Caki2 (cell line): ENCODE measurements at regions not wholly inside any gene's neighbourhood (a gene's known extent, or its start where the extent isn't known, plus 50 kb on each side); places are given as distances from the start of the nearest gene placed in this dataset.
"Not testable (repeated sequence)": the region's sequence is repeated elsewhere in the genome, so short reads cannot be mapped to it uniquely, and the experiment has no call there.

Experiments
- DNase-seq: peaks from one replicate; pipeline ENCODE4 v3.0.0-alpha.2; 2015; ENCODE audit warnings: low read depth
- in situ Hi-C: cut with HindIII; loops from 2 replicates; pipeline ENCODE4 v1.10.0; 2016; ENCODE audit warnings: low sequenced_read_pairs, low pct_unique_long_range_greater_than_20kb, mixed read lengths

GRCh38 chr22:25346859-25347751, 127.7 kb downstream of the CRYBB2 start:
- in situ Hi-C loops: no loop called here
- no peak for DNase-seq

- no peak for DNase-seq
- in situ Hi-C loops: no loop called here
These were observed 128.3 kb downstream of the CRYBB2 start for GRCh38 chr22:25347752-25348102.

- in situ Hi-C loops: no loop called here
- DNase-seq: no peak
These were observed 129.0 kb downstream of the CRYBB2 start for GRCh38 chr22:25348391-25348790.

DNA sequence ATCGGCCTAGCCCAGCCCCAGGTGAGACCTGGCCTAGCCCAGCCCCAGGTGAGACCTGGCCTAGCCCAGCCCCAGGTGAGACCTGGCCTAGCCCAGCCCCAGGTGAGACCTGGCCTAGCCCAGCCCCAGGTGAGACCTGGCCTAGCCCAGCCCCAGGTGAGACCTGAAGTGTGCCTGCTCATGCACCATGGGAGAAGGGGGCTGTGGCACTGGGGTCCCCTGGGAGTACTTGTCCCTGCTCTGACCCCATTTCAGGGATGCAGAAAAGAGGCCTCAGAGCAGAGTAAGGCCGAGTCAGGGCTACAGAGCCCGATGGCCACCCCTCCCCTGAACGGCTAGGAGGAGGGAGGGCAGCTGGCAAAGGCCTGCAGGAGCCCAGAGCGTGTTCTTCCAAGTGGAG, 129.6 kb downstream of the CRYBB2 start:
- DNase-seq, in situ Hi-C loops: not testable (repeated sequence)

DNA sequence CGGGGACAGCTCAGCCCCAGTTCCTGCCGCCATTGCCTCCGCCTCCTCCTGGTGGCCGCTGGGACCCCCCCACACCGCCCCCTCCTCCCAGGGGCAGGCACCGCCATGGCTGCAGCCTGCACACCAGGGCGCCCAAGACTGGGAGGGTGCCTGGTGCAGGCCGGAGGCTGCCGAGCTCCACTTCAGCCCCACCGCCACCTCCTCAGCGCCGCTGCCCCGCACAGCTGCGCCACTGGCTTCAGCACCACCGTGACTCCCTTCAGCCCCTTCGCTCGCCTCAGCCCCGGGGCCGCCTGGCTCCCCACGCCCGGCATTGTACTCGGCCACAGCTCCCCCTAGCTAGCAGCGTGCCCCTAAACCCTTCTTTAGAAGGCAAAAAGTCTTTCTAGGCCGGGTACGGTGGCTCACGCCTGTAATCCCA, 131.1 kb downstream of the CRYBB2 start:
- in situ Hi-C loops: no loop called here

GRCh38 chr22:25351631-25352293, 132.3 kb downstream of the CRYBB2 start:
- in situ Hi-C loops: no loop called here
- DNase-seq: no peak

More for the DNA sequence above, 131.1 kb downstream of the CRYBB2 start:
- DNase-seq: no peak

DNA sequence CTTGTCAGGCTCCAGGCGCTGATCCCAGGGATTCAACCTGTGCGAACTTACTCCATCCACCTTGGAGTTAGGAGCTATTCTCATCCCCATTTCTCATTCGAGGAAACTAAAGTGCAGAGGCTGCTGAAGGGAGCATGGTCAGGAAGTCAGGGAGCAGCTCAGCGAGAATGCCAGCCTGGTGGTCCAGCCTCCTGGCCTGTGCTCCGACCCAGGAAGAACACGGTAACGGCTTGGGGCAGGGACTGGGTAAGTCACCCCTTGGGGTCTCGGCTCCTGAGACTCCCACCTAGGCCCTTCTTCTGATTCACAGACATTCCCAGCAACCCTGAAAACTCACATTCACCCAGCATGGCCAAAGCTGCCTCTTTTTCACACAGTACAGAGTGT, 132.8 kb downstream of the CRYBB2 start:
- in situ Hi-C loops: no loop called here
- no peak for DNase-seq

DNA sequence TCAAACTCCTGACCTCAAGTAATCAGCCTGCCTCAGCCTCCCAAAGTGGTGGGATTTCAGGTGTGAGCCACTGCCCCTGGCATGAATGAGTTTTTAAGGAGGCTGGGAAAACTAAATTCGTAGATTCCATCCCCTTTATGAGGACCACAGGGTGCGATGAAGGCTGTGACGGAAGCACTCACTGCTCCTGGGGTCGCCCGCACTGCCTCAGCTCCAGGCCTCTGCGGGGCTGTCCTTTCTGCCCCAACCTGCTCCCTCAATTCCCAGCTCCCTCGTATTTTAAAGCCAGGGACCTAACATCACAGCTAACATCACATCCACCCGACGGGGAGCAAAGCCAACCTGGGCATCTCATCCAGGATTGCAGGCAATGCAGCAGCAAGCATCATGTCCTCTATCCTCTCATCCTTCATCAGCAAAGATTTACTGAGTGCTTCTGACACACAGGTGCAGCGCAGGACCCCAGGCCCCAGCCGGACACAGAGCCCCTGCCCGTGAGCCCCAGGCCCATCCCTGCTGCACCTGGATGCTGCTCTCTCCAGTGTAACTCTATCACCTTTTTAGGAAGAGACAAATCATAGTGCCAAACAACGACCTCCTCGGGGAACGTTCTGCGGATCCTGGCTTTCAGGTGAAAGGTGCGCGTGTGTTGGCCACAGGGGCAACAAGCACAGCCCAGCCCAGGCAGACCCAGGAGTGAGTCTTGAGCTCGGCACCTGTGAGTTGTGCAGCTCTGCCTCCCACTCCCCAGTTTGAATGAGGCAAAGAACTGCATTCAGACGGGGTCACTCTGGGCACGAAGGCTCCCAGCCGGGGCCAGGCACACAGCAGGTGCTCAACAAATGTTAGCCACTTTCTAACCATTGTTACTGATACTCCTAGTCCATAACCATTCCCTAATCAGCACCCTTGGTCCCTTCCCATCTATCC, 134.3 kb downstream of the CRYBB2 start:
- no peak for DNase-seq
- in situ Hi-C loops: no loop called here

DNA sequence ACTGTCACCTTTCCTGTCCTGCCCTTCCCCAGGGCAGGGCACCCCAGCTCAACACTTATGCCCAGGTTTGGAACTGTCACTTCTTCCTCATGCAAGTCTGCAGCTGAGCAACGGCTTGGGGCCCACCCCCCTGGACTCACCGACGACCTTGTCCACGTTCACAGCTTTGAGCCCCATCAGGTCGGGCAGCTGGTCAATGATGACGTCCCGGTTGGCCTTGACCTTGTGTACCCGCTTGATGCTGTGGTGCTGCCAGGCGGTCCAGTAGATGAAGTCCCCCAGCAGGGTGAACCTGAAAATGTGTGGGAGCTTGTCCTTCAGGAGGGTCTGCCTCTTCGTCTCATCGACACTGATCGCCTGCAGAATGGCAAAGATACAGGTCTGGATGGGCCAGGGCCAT, 135.0 kb downstream of the CRYBB2 start:
- in situ Hi-C loops: no loop called here
- DNase-seq: no peak

GRCh38 chr22:25357132-25357455, 137.7 kb downstream of the CRYBB2 start:
- DNase-seq: no peak
- in situ Hi-C loops: no loop called here

GRCh38 chr22:25357606-25358420, 138.4 kb downstream of the CRYBB2 start:
- in situ Hi-C loops: no loop called here
- no peak for DNase-seq

GRCh38 chr22:25358421-25359170, 139.2 kb downstream of the CRYBB2 start:
- no peak for DNase-seq
- in situ Hi-C loops: no loop called here

DNA sequence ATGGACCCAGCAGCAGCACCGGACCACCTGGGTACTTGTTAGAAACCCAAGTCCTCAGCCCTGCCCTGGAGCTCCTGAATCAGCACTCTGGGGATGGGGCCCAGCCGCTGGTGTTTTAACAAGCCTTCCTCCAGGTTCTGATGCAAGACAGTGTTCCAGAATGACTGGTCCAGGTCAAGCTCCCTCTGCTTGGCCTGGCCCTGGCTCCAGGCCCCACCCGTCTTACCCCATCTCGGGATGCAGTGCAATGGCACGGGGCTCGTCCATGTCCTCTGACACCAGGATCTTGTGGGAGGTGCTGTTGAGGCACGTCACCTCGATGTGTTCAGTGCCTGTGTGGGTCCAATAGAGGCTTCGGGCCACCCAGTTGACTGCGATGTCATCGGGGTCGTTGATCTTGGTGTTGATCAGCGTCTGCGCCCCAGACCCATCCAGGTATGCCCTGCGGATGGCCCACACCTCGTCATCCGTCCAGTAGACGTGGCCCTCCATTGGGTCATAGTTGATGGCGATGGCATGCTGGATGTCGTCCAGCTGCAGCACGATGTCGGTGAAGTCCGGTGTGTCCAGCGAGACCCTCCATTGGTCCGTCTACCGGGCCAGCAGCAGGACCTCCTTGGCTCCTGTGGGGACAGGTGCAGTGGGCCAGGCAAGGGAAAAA, 140.3 kb downstream of the CRYBB2 start:
- in situ Hi-C loops: no loop called here
- no peak for DNase-seq

DNA sequence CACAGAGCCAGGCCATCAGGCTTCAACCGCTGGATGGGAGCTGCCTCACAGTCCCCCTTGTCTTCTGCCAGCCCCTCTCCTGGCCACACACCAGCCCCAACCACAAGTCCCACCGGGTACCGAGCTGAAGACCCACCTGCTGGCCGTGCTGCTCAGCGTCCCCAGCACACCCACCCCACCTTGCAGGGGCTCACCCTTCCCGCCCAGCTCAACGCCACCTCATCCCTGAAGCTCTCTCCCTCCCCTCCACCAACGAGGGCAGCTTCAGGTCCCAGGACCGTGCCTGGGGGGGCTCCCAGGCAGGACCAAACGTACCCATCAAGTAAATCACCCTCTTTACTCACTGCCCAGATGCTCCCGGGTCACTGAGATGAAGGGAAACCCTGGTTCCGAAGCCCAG, 141.0 kb downstream of the CRYBB2 start:
- DNase-seq: no peak
- in situ Hi-C loops: no loop called here

- no peak for DNase-seq
- in situ Hi-C loops: no loop called here
These were observed 141.6 kb downstream of the CRYBB2 start for GRCh38 chr22:25360891-25361645.

GRCh38 chr22:25361899-25362214, 142.4 kb downstream of the CRYBB2 start:
- in situ Hi-C loops: no loop called here
- no peak for DNase-seq
